ENCODE measurements at regions not wholly inside any gene's neighbourhood (a gene's known extent, or its start where the extent isn't known, plus 50 kb on each side); places are given as distances from the start of the nearest gene placed in this dataset.
"Not testable (repeated sequence)": the region's sequence is repeated elsewhere in the genome, so short reads cannot be mapped to it uniquely, and the experiment has no call there.

GRCh38 chr7:68807666-68808065 is 790.6 kb upstream of the AUTS2 start:
- DNase-seq = no peak

GRCh38 chr7:68813551-68814080 is 784.7 kb upstream of the AUTS2 start:
- DNase-seq = no peak

- no peak for DNase-seq
Measured at GRCh38 chr7:68816491-68816890, 781.8 kb upstream of the AUTS2 start.

- DNase-seq = no peak
Measured at GRCh38 chr7:68820321-68820720, 778.0 kb upstream of the AUTS2 start.

- no peak for DNase-seq
Measured at GRCh38 chr7:68821846-68822245, 776.4 kb upstream of the AUTS2 start.

GRCh38 chr7:68823996-68824780 is 774.1 kb upstream of the AUTS2 start:
- no peak for DNase-seq

- no peak for DNase-seq
Measured at GRCh38 chr7:68828575-68828974, 769.7 kb upstream of the AUTS2 start.

GRCh38 chr7:68833422-68833821 is 764.9 kb upstream of the AUTS2 start:
- no peak for DNase-seq

- DNase-seq = no peak
Measured at GRCh38 chr7:68839014-68839413, 759.3 kb upstream of the AUTS2 start.

- no peak for DNase-seq
Measured at GRCh38 chr7:68840991-68841390, 757.3 kb upstream of the AUTS2 start.

- not testable (repeated sequence) for DNase-seq
Measured at GRCh38 chr7:68843985-68844384, 754.3 kb upstream of the AUTS2 start.

- DNase-seq = no peak
Measured at GRCh38 chr7:68846811-68847325, 751.4 kb upstream of the AUTS2 start.

GRCh38 chr7:68853254-68853653 is 745.0 kb upstream of the AUTS2 start:
- DNase-seq = no peak

- DNase-seq = no peak
Measured at GRCh38 chr7:68857571-68857970, 740.7 kb upstream of the AUTS2 start.

GRCh38 chr7:68858497-68858896 is 739.8 kb upstream of the AUTS2 start:
- DNase-seq = no peak

GRCh38 chr7:68861171-68861570 is 737.1 kb upstream of the AUTS2 start:
- DNase-seq = no peak

- no peak for DNase-seq
Measured at GRCh38 chr7:68862261-68862660, 736.0 kb upstream of the AUTS2 start.

- DNase-seq = no peak
Measured at GRCh38 chr7:68862736-68863135, 735.5 kb upstream of the AUTS2 start.

- no peak for DNase-seq
Measured at GRCh38 chr7:68865351-68866199, 732.7 kb upstream of the AUTS2 start.

- no peak for DNase-seq
Measured at GRCh38 chr7:68866200-68866570, 732.1 kb upstream of the AUTS2 start.

GRCh38 chr7:68866721-68867120 is 731.6 kb upstream of the AUTS2 start:
- DNase-seq = not testable (repeated sequence)

GRCh38 chr7:68868978-68869377 is 729.3 kb upstream of the AUTS2 start:
- no peak for DNase-seq

GRCh38 chr7:68873616-68874015 is 724.7 kb upstream of the AUTS2 start:
- DNase-seq = no peak

- DNase-seq = no peak
Measured at GRCh38 chr7:68875857-68876256, 722.4 kb upstream of the AUTS2 start.
